ENCODE measurements at regions not wholly inside any gene's neighbourhood (a gene's known extent, or its start where the extent isn't known, plus 50 kb on each side); places are given as distances from the start of the nearest gene placed in this dataset.

- Histone ChIP-seq H3K36me3 (no peaks in the 10 kb centered on the region), H3K4me1 (peaks cover 0 to 3% (median 0%) of the 10 kb centered on the region in 3 donors), H3K4me3 (no peak overlapping the region), H3K9me3 (no peaks in the 10 kb centered on the region), H3K27me3 (peaks cover 7% of the 10 kb centered on the region), H3K27ac (no peak overlapping the region)
- no peak for ATAC-seq
- TF ChIP-seq, protein P1, sequence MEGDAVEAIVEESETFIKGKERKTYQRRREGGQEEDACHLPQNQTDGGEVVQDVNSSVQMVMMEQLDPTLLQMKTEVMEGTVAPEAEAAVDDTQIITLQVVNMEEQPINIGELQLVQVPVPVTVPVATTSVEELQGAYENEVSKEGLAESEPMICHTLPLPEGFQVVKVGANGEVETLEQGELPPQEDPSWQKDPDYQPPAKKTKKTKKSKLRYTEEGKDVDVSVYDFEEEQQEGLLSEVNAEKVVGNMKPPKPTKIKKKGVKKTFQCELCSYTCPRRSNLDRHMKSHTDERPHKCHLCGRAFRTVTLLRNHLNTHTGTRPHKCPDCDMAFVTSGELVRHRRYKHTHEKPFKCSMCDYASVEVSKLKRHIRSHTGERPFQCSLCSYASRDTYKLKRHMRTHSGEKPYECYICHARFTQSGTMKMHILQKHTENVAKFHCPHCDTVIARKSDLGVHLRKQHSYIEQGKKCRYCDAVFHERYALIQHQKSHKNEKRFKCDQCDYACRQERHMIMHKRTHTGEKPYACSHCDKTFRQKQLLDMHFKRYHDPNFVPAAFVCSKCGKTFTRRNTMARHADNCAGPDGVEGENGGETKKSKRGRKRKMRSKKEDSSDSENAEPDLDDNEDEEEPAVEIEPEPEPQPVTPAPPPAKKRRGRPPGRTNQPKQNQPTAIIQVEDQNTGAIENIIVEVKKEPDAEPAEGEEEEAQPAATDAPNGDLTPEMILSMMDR (IDR thresholded peaks at IDR 0.05), result no peak
- TF ChIP-seq POLR2A (IDR thresholded peaks at IDR 0.05) (no peak), POLR2AphosphoS5 (IDR thresholded peaks at IDR 0.05) (no peak), EP300 (IDR thresholded peaks at IDR 0.05) (no peak)
- 91 to 96% methylated on average over 4 of the region's 4 CpGs for WGBS, 2 donors (ENCODE audit: low coverage in 1 of 2)
Measured at GRCh38 chr2:120530781-120531180, 184.8 kb downstream of the INHBB start.

DNA sequence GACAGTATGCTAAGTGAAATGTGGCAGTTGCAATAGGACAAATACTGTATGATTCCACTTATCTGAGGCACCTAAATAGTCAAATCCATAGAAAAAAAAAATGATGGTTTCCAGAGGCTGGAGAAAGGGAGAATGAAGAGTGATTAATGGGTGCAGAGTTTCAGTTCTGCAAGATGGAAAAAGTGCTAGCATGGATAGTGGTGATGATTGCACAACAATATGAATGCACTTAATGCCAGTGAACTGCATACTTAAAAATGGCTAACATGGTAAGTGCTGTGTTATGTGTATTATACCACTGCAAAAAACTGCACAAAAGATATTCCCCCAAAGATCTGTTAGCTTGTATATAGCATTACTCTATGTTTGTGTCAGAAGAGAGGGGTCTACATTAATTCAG, 185.4 kb downstream of the INHBB start:
- no peak for TF ChIP-seq POLR2AphosphoS5 (IDR thresholded peaks at IDR 0.05)
- TF ChIP-seq POLR2A (IDR thresholded peaks at IDR 0.05), result no peak
- TF ChIP-seq, protein P1 (IDR thresholded peaks at IDR 0.05), result no peak
- no peak for TF ChIP-seq EP300 (IDR thresholded peaks at IDR 0.05)
- no peaks in the 10 kb centered on the region for H3K4me1 ChIP-seq
- H3K36me3 ChIP-seq, result no peaks in the 10 kb centered on the region
- H3K9me3 ChIP-seq, result no peaks in the 10 kb centered on the region
- peaks cover 7% of the 10 kb centered on the region for H3K27me3 ChIP-seq
- H3K4me3 ChIP-seq, result no peak overlapping the region
- no peak overlapping the region for H3K27ac ChIP-seq
- ATAC-seq, result no peak

GRCh38 chr2:120531863-120532600, 186.1 kb downstream of the INHBB start:
- TF ChIP-seq POLR2A (IDR thresholded peaks at IDR 0.05) (no peak), POLR2AphosphoS5 (IDR thresholded peaks at IDR 0.05) (no peak), EP300 (IDR thresholded peaks at IDR 0.05) (no peak)
- TF ChIP-seq, protein P1 (IDR thresholded peaks at IDR 0.05), result no peak
- Histone ChIP-seq H3K4me3 (no peak overlapping the region), H3K27ac (no peak overlapping the region), H3K27me3 (peaks cover 7% of the 10 kb centered on the region), H3K4me1 (no peaks in the 10 kb centered on the region), H3K36me3 (no peaks in the 10 kb centered on the region), H3K9me3 (no peaks in the 10 kb centered on the region)
- WGBS, 2 donors (ENCODE audit: low coverage in 1 of 2), result no CpG with 5 or more reads among the region's 4 CpGs
- peak; percentile 59 for ATAC-seq

DNA sequence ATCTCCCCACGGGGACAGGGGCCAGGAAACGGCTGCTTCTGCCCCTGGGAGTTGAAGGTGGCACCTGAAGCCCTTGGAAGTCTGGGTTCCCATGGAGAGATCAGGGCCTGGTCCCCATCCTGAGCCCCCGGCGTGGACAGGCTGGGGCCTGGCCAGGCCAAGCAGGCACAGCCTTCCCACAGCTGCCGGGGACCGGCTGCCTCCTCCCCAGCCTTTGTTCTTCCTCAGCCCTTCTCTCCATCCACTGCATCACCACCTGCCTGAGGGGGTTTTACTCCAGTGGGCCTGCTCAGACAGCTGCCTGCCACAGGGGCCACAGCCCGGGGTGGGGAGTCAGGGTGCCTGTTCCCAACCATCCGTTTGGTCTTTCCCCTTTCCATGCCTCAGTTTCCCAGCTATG, 187.7 kb downstream of the INHBB start:
- no peak for ATAC-seq
- H3K4me3 ChIP-seq, result no peak overlapping the region
- no peak overlapping the region for H3K27ac ChIP-seq
- peaks cover under 1% of the 10 kb centered on the region for H3K27me3 ChIP-seq
- no peak for TF ChIP-seq EP300 (IDR thresholded peaks at IDR 0.05)
- TF ChIP-seq POLR2A (IDR thresholded peaks at IDR 0.05), result no peak
- TF ChIP-seq, protein P1 (IDR thresholded peaks at IDR 0.05), result no peak
- TF ChIP-seq POLR2AphosphoS5 (IDR thresholded peaks at IDR 0.05), result no peak
- no peaks in the 10 kb centered on the region for H3K4me1 ChIP-seq
- 83% methylated on average over 2 of the region's 8 CpGs; no CpG with 5 or more reads in 1 of the 2 donors for WGBS, 2 donors (ENCODE audit: low coverage in 1 of 2)
- H3K36me3 ChIP-seq, result no peaks in the 10 kb centered on the region
- H3K9me3 ChIP-seq, result no peaks in the 10 kb centered on the region

GRCh38 chr2:120534457-120534856, 188.5 kb downstream of the INHBB start:
- no peak for ATAC-seq
- no CpG with 5 or more reads among the region's 4 CpGs for WGBS, 2 donors (ENCODE audit: low coverage in 1 of 2)

More at GRCh38 chr2:120534457-120534856, 188.5 kb downstream of the INHBB start:
- Histone ChIP-seq H3K4me1 (peaks cover 0 to under 1% (median 0%) of the 10 kb centered on the region in 3 donors), H3K4me3 (no peak overlapping the region), H3K27ac (no peak overlapping the region), H3K36me3 (no peaks in the 10 kb centered on the region), H3K27me3 (no peaks in the 10 kb centered on the region), H3K9me3 (no peaks in the 10 kb centered on the region)
- TF ChIP-seq, protein P1 (IDR thresholded peaks at IDR 0.05), result no peak
- TF ChIP-seq POLR2AphosphoS5 (IDR thresholded peaks at IDR 0.05) (no peak), EP300 (IDR thresholded peaks at IDR 0.05) (no peak)

All from gastroesophageal sphincter (tissue), 4 donors.